Nephron (organoid): ENCODE measurements at regions not wholly inside any gene's neighbourhood (a gene's known extent, or its start where the extent isn't known, plus 50 kb on each side); places are given as distances from the start of the nearest gene placed in this dataset.

Experiments
- H3K27ac Mint-ChIP-seq, 3 experiments: 2 replicates each; pipeline ENCODE4 v1.8.0; 2020; ENCODE audit warnings: mixed read lengths in 3 of 3, mild to moderate bottlenecking in 2 of 3, moderate library complexity in 1 of 3
- H3K27me3 Mint-ChIP-seq: 2 replicates; pipeline ENCODE4 v1.8.0; 2021; ENCODE audit warnings: low read depth, mild to moderate bottlenecking, moderate library complexity, mixed read lengths
- H3K36me3 Mint-ChIP-seq: 2 replicates; pipeline ENCODE4 v1.8.0; 2020; ENCODE audit warnings: low read depth, mixed read lengths
- H3K4me1 Mint-ChIP-seq: 2 replicates; pipeline ENCODE4 v1.8.0; 2020; ENCODE audit warnings: mixed read lengths
- H3K4me3 Mint-ChIP-seq, 3 experiments: 2 replicates each; pipeline ENCODE4 v1.8.0; 2020; ENCODE audit warnings: mild to moderate bottlenecking in 3 of 3, mixed read lengths in 3 of 3, moderate library complexity in 2 of 3
- H3K9me3 Mint-ChIP-seq: 2 replicates; pipeline ENCODE4 v1.8.0; 2020; ENCODE audit warnings: mixed read lengths
- TF ChIP-seq, protein P1 (sequence below), 3 experiments: fragments of 200-600 bp; sonication (generic); IDR thresholded peaks; one replicate each; pipeline ENCODE4 v1.5.0; 2021; ENCODE audit warnings: antibody characterized with exemption in 3 of 3; ENCODE audit not compliant: unreplicated experiment in 3 of 3

DNA sequence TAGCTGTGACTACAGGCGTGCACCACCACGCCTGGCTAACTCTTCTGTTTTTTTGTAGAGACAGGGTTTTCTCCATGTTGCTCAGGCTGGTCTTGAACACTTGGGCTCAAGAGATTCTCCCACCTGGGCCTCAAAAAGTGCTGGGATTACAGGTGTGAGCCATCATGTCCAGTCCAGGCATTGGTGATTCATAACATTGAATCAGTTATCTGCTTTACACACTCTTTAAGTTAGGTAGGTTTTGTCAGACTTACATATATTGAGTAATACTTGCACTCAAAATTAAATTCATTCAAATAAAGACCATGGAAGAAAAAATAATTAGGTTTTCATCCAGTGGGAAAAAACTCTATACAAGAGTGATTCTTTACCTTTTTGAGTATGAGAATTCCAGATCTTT is 93.2 kb upstream of the XPO1 start:
- H3K9me3 Mint-ChIP-seq, result no peaks in the 10 kb centered on the region
- H3K27ac Mint-ChIP-seq, result no peak overlapping the region
- TF ChIP-seq, protein P1, sequence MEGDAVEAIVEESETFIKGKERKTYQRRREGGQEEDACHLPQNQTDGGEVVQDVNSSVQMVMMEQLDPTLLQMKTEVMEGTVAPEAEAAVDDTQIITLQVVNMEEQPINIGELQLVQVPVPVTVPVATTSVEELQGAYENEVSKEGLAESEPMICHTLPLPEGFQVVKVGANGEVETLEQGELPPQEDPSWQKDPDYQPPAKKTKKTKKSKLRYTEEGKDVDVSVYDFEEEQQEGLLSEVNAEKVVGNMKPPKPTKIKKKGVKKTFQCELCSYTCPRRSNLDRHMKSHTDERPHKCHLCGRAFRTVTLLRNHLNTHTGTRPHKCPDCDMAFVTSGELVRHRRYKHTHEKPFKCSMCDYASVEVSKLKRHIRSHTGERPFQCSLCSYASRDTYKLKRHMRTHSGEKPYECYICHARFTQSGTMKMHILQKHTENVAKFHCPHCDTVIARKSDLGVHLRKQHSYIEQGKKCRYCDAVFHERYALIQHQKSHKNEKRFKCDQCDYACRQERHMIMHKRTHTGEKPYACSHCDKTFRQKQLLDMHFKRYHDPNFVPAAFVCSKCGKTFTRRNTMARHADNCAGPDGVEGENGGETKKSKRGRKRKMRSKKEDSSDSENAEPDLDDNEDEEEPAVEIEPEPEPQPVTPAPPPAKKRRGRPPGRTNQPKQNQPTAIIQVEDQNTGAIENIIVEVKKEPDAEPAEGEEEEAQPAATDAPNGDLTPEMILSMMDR (IDR thresholded peaks at IDR 0.05; ENCODE audit: unreplicated experiment in 3 of 3), result no peak
- H3K4me3 Mint-ChIP-seq, result no peak overlapping the region
- no peaks in the 10 kb centered on the region for H3K36me3 Mint-ChIP-seq
- H3K4me1 Mint-ChIP-seq, result no peaks in the 10 kb centered on the region
- H3K27me3 Mint-ChIP-seq, result no peaks in the 10 kb centered on the region

DNA sequence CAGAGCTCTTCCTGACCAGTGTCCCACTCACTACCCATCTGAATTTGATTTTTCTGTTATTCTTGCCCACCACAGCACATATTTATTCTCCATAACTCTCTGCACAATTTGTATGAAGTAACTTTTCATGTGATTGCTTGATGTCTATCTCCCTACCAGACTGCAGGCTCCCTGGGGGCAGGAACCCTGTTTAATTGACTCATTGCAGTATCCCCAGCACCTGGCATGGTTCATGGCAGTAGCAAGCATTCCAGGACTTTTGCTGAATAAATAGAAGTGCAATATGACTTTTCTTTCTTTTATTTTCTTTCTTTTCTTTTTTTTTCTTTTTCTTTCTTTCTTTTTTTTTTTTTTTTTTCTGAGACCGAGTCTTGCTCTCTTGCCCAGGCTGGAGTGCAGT is 88.7 kb upstream of the XPO1 start:
- Mint-ChIP-seq H3K27me3 (no peaks in the 10 kb centered on the region), H3K9me3 (no peaks in the 10 kb centered on the region), H3K36me3 (no peaks in the 10 kb centered on the region), H3K4me3 (no peak overlapping the region), H3K27ac (no peak overlapping the region), H3K4me1 (no peaks in the 10 kb centered on the region)
- TF ChIP-seq, protein P1 (IDR thresholded peaks at IDR 0.05; ENCODE audit: unreplicated experiment in 3 of 3), result no peak

DNA sequence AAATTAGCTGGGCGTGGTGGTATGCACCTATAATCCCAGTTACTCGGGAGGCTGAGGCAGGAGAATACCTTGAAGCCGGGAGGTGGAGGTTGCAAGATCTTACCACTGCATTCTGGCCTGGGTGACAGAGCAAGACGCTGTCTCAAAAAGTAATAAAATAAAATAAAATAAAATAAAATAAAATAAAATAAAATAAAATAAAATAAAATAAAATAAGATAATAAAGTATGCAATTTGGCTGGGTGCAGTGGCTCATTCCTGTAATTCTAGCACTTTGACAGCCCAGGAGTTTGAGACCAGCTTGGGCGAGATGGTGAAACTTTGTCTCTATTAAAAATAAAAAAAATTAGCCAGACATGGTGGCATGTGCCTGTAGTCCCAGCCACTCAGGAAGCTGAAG is 85.6 kb upstream of the XPO1 start:
- TF ChIP-seq, protein P1 (IDR thresholded peaks at IDR 0.05; ENCODE audit: unreplicated experiment in 3 of 3), result no peak
- Mint-ChIP-seq H3K27me3 (no peaks in the 10 kb centered on the region), H3K4me1 (no peaks in the 10 kb centered on the region), H3K9me3 (no peaks in the 10 kb centered on the region), H3K4me3 (no peak overlapping the region), H3K27ac (no peak overlapping the region), H3K36me3 (no peaks in the 10 kb centered on the region)

DNA sequence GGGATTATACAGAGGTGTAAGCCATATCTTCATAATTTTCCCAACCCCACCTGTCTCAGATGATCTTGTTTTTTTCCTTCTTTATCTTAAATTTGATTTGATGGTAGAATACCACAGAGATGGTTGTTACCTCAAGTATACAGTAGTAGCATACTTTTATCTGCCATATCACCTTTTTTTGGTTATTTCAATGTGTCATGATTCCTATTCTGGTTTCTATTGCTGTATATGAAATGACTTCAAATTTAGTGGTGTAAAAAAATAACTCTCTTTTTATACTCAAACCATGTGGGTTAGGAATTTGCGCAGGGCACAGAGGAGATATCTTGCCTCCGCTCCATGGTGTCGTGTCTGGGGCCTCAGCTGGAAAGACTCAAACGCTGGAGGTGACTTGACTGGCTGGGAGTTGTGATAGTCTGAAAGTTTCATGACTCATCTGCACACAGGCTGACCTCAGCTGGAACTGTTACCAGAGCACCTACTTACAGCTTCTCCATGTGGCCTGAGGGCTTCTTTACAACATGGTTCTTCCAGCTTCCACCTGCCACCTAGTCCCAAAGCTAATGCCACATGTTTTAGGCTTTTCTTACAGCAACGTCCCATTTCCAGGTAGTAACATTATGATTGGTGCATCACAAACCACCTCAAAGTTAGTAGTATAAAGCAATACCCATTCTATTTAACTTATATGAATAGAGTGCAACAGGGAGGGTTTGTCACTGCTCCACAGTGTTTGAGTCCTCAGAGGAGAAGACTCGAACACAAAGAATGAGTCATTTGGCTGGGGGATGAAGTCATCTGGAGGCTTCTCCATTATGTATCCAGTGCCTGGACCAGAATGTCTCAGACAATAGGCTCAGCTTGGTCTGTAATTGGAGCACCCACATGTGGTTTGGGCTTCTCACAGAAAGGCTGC is 82.3 kb upstream of the XPO1 start:
- no peaks in the 10 kb centered on the region for H3K4me1 Mint-ChIP-seq
- TF ChIP-seq, protein P1 (IDR thresholded peaks at IDR 0.05; ENCODE audit: unreplicated experiment in 3 of 3), result no peak
- H3K27me3 Mint-ChIP-seq, result no peaks in the 10 kb centered on the region
- H3K9me3 Mint-ChIP-seq, result no peaks in the 10 kb centered on the region
- no peak overlapping the region for H3K4me3 Mint-ChIP-seq
- no peak overlapping the region for H3K27ac Mint-ChIP-seq
- H3K36me3 Mint-ChIP-seq, result no peaks in the 10 kb centered on the region

DNA sequence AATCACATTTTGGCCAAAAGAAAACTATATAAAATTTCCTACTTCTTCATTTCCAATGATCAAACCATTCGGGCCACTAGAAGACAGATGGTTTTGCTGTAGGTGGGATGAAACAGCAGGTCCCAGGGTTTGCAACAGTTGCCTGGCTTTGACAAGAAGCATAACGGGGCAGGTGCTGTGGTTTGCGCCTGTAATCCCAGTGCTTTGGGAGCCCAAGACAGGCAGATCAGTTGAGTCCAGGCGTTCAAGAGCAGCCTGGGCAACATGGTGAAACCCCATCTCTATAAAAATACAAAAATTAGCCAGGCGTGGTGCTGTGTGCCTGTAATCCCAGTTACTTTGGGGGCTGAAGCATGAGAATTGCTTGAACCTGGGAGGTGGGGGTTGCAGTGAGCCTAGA is 81.4 kb upstream of the XPO1 start:
- Mint-ChIP-seq H3K36me3 (no peaks in the 10 kb centered on the region), H3K27ac (no peak overlapping the region), H3K4me3 (no peak overlapping the region), H3K4me1 (no peaks in the 10 kb centered on the region), H3K27me3 (no peaks in the 10 kb centered on the region), H3K9me3 (no peaks in the 10 kb centered on the region)
- TF ChIP-seq, protein P1 (IDR thresholded peaks at IDR 0.05; ENCODE audit: unreplicated experiment in 3 of 3), result no peak

DNA sequence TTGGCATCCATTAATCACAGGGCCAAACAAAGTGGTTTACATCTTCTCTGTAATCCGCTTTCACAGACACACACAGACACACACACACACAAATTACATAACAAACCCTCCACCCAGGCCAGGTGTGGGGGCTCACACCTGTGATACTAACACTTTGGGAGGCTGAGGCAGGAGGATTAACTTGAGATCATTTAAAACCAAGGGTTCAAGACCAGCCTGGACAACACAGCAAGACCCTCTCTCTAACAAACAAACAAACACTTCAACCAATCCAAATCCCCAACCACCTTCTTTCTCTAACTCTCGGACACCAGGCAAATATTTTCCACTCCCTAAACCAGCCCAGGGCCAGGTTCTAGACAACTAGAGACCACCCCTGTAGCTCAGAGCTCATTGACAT is 79.5 kb upstream of the XPO1 start:
- H3K9me3 Mint-ChIP-seq, result no peaks in the 10 kb centered on the region
- H3K27ac Mint-ChIP-seq, result no peak overlapping the region
- H3K4me3 Mint-ChIP-seq, result no peak overlapping the region
- no peaks in the 10 kb centered on the region for H3K36me3 Mint-ChIP-seq
- H3K4me1 Mint-ChIP-seq, result no peaks in the 10 kb centered on the region
- no peaks in the 10 kb centered on the region for H3K27me3 Mint-ChIP-seq
- TF ChIP-seq, protein P1 (IDR thresholded peaks at IDR 0.05; ENCODE audit: unreplicated experiment in 3 of 3), result no peak
